K562 (cell line): ENCODE measurements at regions not wholly inside any gene's neighbourhood (a gene's known extent, or its start where the extent isn't known, plus 50 kb on each side); places are given as distances from the start of the nearest gene placed in this dataset. TPM values are rescaled to one million over a fixed set of nuclear protein-coding genes. Genes with fewer than 3 reads are reported as not detected.

Experiments used
- small RNA-seq: library from RNA; depleted of rRNA; stranded (forward); fragments of <200 nt; gene quantifications from one replicate; pipeline ENCODE3, GENCODE V24; 2014

Small RNA genes in the stretch of these regions (small RNA-seq; reads per million reads assigned to genes)
- not detected for gene AL714022.1
